Dermis blood vessel endothelial cell (primary cell): ENCODE measurements at regions not wholly inside any gene's neighbourhood (a gene's known extent, or its start where the extent isn't known, plus 50 kb on each side); places are given as distances from the start of the nearest gene placed in this dataset.

Source experiments
- DNase-seq: peaks from one replicate; pipeline ENCODE4 v3.0.0; 2010

DNA sequence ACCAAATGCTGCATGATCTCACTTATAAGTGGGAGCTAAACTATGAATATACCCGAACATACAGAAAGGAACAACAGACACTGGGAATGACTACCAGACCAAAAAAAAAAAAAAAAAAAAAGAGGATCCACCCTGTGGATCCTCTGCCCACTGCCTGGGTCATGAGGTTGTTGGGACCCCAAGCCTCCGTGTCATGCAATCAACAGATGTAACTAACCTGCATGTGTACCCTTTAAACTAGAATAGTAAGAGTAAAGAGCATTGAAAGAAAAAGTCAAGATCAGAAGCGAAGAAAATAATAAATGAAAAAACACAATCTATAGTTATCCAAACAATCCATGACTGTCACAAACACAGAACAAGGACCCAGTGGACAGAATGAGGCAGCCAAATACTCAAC is 109.5 kb upstream of the TOP3B start:
- DNase-seq: no peak

DNA sequence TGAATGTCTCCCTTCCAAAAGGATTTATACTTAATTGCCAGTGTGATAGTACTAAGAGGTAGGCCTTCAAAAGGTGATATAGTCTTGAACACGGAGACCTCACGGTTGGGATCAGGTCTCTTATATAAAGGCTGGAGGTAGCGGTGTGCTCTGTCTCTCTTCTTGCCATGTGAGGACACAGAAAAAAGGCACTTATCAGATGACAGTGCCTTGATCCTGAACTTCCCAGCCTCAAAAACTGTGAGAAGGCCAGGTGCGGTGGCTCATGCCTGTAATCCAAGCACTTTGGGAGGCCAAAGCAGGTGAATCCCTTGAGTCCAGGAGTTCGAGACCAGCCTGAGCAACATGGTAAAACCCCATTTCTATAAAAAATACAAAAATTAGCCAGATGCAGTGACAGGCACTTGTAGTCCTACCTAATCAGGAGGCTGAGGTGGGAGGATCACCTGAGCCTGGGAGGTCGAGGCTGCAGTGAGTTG is 108.9 kb upstream of the TOP3B start:
- DNase-seq: no peak

DNA sequence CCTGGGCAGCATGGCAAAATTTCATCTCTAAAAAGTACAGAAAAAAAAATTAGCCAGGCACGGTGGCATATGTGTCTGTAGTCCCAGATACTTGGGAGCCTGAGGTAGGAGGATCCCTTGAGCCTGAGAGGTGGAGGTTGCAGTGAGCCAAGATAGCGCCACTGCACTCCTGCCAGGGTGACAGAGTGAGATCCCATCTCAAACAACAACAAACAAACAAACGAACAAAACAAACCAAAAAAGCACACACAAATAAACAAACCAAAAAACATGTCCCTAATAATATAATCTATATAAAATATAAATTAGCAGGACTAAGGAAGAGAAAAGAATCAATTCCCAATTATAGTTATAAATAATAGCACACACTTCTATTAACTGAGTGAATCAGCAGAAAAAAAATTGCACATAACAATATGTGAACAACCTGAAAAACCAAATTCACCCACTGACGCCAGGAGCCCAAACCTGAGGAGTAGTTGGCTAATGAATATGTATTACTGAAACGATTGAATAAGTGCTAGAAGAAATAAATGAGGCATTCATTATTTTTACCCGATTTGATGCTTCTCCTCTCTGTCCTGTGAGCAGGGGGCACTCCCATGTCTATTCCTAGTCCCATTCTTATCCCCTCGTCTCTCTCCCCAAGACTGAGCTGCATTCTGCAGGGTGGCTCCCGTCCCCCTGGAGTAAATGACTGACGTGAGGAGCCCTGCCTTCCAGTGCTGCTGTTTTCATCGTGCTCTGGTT is 108.2 kb upstream of the TOP3B start:
- no peak for DNase-seq

DNA sequence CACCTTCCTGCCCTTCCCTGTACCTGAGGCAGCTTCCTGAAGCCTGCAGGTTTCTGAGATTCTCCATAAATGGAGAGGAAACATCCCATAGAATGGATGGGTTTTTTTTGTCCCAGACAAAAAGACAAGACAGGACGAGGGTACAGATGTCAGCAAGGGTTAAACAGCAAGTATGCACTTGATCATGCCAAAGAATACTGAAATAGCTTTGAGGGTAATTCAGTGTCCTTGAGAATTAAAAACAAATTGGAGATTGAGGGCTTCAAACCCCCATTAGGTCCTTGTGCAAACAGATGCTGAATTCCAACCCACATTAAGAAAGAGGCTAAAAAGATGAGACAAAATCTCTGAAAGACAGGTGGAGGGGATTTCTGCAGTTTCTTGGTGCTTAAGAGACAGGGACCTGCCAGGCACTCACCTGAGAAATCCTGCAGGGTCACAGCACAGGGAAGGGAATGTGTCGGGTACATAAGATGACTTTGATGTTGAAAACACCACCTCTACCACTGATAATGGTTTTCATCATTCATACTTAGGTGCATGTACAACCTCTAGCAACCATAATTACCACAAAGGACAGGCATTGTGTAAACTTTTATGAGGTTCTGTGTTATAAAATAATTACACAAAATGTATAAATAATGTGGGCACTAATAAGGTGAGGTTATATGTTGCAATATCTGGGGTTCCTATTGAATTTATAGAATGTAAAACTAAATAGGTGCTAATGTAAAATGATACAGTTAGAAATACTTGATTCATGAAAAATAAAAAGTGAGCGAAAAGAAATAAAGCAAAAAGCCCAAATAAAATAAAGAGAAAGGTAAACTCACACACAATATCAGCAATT is 107.1 kb upstream of the TOP3B start:
- no peak for DNase-seq

DNA sequence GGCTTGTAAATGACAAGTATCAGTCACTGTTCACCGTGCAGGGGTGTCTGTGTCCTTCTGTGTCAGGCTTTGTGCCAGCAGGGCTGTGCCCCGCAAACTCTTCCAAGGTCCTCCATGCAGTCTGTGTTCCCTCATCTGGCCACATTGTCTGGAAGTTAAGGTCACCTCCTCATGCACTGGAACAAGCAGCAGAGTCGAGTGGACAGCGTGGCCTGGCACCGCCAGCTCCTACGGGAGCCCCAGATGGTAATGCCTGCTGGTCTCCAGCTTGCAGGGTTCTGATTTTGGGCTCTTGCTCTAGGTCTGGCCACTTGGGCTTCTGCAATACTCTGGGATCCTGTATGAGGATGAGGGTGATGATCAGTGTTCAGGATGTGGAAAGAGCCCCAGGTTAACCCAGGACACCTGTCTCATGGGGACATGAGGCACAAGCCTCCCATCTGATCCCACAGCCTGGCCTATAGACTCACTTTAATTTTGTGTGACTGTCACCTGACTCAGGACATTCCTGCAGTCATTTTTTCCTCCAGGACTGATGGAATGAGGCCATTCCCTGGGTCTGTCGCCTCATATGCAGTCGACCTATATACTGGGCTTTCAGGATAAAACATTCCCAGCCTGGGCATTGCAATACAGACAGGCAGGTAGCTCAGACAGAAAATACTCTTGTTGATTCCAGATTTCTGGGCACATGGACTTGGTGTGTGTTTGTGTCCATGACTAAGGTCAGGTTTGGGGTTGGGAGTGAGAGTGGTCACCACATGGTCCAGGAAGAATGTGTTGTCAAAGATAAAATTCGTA is 106.3 kb upstream of the TOP3B start:
- no peak for DNase-seq

DNA sequence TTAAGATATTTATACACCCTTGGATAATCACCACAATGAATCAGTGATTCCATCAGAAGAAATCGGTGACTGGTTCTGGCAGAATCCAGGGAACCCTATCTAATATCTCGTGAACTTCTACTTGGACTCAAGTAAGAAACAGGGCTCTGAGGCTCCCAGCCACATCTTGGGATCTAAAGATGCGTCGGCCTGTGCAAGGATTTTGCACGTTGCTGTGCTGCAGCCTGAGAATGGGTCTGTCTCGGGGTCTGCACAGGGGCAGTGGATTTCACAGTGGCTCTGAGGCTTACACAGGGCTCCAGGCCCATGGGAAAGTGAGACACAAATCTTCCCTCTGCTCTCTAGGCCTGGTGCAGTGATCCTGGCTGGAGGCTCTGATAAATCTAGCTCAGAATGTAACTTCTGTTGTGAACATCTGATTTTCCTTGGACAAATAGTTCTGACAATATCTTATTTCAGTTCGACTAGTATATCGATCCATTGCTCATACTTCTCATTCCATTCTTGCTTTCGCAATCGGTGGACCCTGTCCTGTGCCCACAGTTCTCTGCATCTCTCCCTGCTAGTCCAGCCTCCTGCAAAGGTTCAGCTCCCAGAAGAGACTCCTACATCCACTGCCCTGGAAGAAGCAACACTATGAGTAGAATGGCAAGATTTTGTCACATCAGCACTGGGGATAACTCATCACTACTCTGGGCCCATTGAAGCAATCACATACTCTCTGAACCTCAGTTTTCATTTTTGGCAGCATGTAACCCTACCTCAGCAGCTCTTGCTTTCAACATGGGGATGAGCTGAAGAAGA is 105.5 kb upstream of the TOP3B start:
- DNase-seq: no peak

DNA sequence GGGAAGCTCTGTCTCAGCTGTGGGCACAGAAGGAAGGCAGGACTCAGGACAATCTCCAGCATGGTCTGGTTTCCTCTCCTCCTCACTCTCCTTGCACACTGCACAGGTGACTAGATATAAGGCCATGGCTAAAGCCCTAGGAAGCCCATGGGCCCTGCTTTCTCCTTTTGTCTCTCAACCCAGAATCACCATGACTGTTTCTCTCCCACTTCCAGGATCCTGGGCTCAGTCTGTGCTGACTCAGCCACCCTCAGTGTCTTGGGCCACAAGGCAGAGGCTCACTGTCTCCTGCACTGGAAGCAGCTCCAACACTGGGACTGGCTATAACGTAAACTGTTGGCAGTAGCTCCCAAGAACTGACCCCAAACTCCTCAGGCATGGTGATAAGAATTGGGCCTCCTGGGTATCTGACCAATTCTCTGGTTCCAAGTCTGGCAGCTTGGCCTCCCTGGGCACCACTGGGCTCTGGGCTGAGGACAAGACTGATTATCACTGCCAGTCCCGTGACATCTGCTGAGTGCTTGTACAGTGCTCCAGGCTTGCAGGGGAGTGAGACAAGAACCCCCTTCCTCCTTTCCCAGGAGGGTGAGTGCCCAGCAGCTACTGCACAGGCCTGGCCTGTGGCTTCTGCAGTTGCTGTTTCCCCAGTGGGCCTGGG is 104.0 kb upstream of the TOP3B start:
- DNase-seq: no peak

DNA sequence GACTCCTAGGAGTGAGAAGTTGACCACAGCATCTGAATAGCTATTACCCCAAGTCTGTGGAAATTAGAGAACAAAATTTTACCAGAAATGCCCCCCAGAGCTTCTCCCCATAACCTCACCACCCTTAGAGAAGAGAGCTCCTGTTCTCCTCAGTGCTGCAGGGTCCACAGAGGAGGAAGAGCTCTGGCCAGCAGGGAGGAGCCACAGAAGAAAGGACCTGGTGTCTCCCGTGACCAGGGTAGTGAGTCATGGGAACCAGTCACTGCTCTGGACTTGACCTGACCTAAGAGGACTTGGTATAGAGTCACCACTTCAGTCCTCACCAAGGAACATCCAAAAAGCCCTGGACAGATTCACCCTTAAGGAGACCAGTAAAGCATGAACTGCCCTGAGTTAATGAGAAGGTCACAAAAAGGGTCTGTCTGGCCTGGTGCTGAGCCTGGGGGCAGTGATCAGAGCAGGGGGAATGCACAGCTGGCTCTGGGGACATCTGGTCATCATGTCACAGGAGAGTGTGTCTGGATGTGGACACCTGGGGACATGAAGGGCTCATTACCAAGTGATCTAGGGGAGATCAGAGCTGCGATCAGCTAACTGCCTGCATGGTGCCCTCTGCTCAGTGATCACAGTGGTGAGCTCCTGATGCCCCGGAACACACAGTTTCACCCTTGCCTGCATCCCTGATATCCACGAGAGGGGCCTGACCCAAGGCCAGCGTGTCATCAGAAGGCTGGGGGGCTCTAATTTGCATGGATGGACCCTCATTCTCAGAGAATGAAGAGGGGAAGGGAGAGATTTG is 103.3 kb upstream of the TOP3B start:
- DNase-seq: no peak

DNA sequence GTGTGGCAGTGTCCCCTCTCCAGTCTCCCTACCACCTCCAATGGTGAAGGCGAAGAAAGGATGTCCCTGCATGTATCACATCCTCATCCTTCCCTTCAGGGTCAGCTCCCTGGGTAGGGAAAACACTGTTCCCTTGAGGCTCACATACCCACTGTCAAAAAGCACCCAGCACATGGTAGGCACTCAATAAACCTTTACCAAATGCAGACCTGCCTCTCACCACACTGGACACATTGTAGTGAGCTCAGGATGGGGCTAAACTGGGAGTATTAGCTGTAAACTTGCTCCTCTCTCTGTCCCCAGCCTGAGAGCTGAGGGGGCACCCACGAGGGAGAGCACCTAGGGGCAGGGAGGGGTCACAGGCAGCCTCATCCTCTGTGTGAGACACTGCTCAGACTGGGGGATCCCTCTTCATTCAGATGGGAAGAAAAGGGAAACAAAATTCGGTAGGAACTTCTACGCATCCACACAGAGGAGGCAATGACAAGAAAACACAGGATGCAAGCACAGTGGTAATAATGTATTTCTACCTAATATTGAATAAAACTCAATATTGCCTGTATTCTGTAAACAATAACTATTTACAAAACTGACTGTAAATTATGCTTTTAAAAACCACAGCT is 101.6 kb upstream of the TOP3B start:
- no peak for DNase-seq

DNA sequence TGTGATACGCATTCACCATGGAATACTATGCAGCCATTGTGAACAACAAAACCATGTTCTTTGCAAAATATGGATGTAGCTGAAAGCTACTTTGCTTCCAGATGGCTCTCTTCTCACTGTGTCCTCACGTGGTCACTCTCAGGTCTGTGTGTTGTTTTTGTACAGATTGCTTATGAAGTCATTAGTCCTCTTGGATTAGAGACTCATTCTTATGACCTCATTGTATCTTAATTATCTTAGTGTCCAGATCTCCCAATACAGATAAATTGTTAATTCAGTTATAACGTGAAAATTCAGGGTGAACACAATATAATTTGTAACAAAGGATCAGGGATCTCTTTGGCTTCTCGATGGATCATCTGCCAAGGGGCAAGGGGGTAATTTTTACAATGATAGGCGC is 100.4 kb upstream of the TOP3B start:
- no peak for DNase-seq

DNA sequence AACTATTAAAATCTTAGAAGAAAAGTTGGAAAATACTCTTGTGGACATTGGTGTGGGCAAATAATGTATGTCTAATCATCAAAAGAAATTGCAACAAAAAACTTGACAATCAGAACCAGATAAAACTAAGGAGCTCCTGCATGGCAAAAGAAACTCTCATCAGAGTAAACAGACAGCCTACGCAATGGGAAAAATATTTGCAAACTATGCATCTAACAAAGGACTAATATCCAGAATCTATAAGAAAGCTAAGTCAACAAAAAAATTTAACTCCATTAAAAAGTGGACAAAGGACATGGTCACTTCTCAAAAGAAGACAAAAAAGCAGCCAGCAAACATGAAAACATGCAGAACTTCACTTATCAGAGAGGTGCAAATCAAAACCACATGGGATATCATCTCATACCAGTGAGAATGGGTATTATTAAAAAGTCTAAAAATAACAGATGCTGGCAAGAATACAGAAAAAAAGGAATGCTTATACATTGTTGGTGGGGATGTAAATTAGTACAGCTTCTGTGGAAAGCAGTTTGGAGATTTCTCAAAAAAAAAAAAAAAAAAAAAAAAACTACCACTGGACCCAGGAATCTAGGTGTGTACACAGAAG is 99.7 kb upstream of the TOP3B start:
- no peak for DNase-seq

DNA sequence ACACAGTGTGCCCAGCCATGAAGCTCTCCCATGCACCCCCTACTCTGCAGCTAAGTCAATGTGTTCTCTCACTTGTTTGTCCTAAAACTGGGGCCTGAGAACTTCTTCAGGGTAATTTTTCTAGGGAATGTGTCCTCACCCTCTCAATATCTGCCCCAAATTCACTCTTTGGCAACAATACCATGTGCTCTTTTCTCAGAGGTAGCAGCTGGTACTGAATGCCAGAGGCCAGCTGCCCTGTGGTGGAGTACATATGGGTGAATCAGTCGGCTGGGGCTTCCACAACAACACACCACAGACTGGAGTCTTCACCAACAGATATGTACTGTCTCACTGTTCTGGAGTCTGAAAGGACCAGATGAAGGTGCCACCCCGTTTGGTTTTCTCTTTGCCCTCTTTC is 97.7 kb upstream of the TOP3B start:
- DNase-seq: no peak

DNA sequence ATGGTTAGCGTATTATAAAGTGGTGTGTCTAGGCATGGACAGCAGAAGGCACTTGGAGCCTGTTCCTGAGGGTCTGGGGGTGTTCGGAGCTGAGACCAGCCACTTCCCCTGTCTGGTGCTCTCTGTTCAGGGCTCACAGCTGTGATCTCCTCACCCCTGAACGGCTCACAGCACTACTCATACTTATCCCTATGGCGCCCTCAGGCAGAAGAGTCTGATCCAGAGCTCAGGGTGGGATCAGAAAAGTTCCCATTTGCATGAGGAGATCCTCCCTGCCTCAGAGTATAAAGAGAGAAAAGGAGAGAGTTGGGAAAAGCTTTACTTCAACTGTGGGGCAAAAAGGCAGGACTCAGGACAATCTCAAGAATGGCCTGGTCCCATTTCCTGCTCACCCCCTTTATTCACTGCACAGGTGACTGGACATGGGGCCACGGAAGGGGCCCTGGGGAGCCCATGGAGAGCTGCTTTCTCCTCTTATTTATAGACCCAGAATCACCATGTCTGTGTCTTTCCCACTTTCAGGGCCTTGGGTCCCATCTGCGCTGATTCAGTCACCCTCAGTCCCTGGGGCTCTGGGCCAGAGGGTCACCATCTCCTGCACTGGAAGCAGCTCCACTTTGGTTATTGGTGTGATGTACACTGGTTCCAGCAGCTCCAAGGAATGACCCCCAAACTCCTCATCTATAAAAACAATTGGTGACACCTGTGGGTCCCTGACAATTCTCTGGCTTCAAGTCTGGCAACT is 97.0 kb upstream of the TOP3B start:
- DNase-seq: no peak

DNA sequence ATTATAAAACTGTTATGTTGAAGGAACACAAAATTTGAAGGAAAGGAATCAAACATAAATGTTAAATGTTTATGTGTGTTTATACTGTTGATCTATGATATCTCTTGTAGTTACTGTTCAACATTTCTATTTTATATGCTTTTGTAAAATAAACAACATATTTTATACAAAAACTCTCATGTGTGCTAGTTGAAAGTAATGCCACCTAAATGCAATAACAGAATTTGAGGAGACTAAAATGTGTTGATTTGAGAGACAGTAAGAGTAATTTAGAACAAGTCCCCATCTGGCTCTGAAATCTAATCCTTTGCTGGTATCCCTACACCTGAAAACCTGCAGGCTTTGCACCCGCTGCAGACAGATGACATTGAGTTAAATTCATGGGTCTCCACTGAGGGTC is 95.7 kb upstream of the TOP3B start:
- DNase-seq: no peak

DNA sequence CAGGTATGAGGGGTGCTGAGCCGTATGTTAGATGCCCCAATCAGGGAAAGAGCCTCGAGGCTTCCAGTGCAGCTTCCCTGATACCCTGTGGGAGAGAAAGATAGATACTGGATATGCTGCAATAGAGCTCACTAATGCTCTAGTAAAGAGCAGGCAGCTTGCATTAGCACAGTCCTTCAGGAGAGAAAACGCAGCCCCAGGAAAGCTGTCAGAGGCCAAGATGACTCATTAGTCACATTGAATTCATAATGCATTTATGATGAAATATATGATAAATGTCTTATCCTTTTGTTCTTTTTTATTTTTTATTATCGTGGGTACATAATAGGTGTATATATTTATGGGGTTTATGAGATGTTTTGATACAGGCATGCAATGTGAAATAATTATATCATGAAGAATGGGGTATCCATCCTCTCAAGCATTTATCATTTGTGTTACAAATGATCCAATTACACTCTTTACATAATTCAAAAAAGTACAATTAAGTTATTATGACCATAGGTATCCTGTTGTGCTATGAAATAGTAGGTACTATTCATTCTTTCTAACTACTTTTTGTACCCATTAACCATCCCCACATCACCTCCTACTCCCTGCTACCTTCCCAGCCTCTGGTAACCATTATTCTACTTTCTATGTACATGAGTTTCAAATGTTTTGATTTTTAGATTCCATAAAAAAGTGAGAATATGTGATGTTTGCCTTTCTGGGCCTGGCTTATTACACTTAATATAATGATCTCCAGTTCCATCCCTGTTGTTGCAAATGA is 94.5 kb upstream of the TOP3B start:
- no peak for DNase-seq

DNA sequence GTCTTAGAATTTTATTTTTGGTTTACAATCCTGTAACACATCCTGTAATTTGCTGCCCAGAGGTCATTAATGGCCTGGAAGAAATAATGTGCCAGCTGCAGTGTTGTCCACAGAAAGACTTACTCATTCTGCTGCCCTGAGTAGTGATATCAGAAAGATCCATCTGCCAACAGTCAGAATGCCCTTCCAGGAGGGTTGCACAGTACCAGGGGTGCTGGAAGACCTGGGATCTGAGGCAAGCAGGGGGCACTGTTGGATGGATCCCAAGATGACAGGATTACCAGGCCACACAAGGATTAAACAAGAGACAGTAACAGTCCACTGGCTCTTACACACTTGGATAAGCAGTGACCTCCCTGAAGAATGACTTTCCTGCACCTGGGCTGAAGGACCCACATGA is 93.8 kb upstream of the TOP3B start:
- no peak for DNase-seq

DNA sequence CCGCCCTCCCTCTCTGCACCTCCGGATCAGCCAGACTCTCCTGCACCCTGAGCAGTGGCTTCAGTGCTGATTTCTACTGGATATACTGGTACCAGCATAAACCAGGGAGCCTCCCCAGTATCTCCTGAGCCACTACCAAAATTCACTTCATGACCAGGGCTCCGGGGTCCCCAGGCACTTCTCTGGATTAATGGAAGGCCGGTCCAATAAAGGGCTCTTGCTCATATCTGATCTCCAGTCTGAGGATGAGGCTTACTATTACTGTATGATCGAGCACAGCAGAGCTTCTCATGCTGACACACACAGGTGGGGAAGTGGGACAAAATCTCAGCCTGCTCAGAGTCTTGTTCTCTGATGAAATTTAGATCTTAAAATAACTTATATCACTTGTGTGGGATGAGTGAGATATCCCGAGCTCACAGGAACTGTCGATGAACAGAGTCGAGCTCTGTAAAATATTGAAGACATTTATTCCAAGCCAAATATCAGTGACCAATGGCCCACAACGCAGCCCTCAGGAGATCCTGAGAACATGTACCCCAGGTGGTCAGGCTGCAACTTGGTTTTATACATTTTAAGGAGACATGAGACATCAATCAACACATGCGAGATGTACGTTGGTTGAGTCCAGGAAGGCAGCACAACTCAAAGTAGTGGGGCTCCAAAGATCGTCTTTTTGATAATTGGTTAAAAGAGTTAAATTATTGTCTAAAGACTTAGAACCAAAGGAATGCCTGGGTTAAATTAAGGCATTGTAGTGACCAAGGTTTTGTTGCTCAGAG is 93.0 kb upstream of the TOP3B start:
- no peak for DNase-seq
